ENCODE measurements at regions not wholly inside any gene's neighbourhood (a gene's known extent, or its start where the extent isn't known, plus 50 kb on each side); places are given as distances from the start of the nearest gene placed in this dataset.

GRCh38 chr9:126261584-126262356, 64.9 kb upstream of the MVB12B start:
- no peak for DNase-seq (ENCODE audit: low read depth, low spot score)
- H3K9me3 ChIP-seq (ENCODE audit: control insufficient read depth, insufficient read depth, low read length) = no peaks in the 10 kb centered on the region
- TF ChIP-seq CTCF (IDR thresholded peaks at IDR 0.05; ENCODE audit: low read depth, low read length) = no peak
- H3K4me3 ChIP-seq (ENCODE audit: low read depth, low read length) = no peak overlapping the region
- POLR2A ChIA-PET = no interaction called here
- H3K27ac ChIP-seq (ENCODE audit: low read depth, low read length) = no peak overlapping the region
- H3K27me3 ChIP-seq (ENCODE audit: control insufficient read depth, insufficient read depth, low read length) = peaks cover 13% of the 10 kb centered on the region
- CTCF ChIA-PET = interaction anchor here (0.6 to 0.7 kb wide), 2 partner anchors 31 to 74 kb away, joined by 3 to 4 read pairs; no protein-coding TSS in a partner anchor

GRCh38 chr9:126262738-126263137, 63.9 kb upstream of the MVB12B start:
- H3K9me3 ChIP-seq (ENCODE audit: control insufficient read depth, insufficient read depth, low read length) = no peaks in the 10 kb centered on the region
- TF ChIP-seq CTCF (IDR thresholded peaks at IDR 0.05; ENCODE audit: low read depth, low read length) = no peak
- ChIA-PET CTCF (no interaction called here), POLR2A (no interaction called here)
- no peak overlapping the region for H3K4me3 ChIP-seq (ENCODE audit: low read depth, low read length)
- DNase-seq (ENCODE audit: low read depth, low spot score) = no peak
- peaks cover 18% of the 10 kb centered on the region for H3K27me3 ChIP-seq (ENCODE audit: control insufficient read depth, insufficient read depth, low read length)
- no peak overlapping the region for H3K27ac ChIP-seq (ENCODE audit: low read depth, low read length)

GRCh38 chr9:126270556-126270955, 56.1 kb upstream of the MVB12B start:
- ChIA-PET POLR2A (no interaction called here), CTCF (no interaction called here)
- TF ChIP-seq CTCF (IDR thresholded peaks at IDR 0.05; ENCODE audit: low read depth, low read length) = no peak
- H3K27me3 ChIP-seq (ENCODE audit: control insufficient read depth, insufficient read depth, low read length) = peaks cover 28% of the 10 kb centered on the region
- H3K27ac ChIP-seq (ENCODE audit: low read depth, low read length) = no peak overlapping the region
- no peak for DNase-seq (ENCODE audit: low read depth, low spot score)
- no peak overlapping the region for H3K4me3 ChIP-seq (ENCODE audit: low read depth, low read length)
- H3K9me3 ChIP-seq (ENCODE audit: control insufficient read depth, insufficient read depth, low read length) = 0 out of 2 replicates have a peak, but pooled peaks cover 3% of the 10 kb centered on the region

- no peak for TF ChIP-seq CTCF (IDR thresholded peaks at IDR 0.05; ENCODE audit: low read depth, low read length)
- Histone ChIP-seq H3K9me3 (ENCODE audit: control insufficient read depth, insufficient read depth, low read length) (0 out of 2 replicates have a peak, but pooled peaks cover 3% of the 10 kb centered on the region), H3K27me3 (ENCODE audit: control insufficient read depth, insufficient read depth, low read length) (peaks cover 10% of the 10 kb centered on the region), H3K4me3 (ENCODE audit: low read depth, low read length) (no peak overlapping the region), H3K27ac (ENCODE audit: low read depth, low read length) (no peak overlapping the region)
- POLR2A ChIA-PET = no interaction called here
- CTCF ChIA-PET = no interaction called here
- DNase-seq (ENCODE audit: low read depth, low spot score) = no peak
Observed at GRCh38 chr9:126275386-126276001, 51.1 kb upstream of the MVB12B start.

- ChIA-PET CTCF (no interaction called here), POLR2A (no interaction called here)
- Histone ChIP-seq H3K4me3 (ENCODE audit: low read depth, low read length) (no peak overlapping the region), H3K27me3 (ENCODE audit: control insufficient read depth, insufficient read depth, low read length) (peaks cover 9% of the 10 kb centered on the region), H3K27ac (ENCODE audit: low read depth, low read length) (no peak overlapping the region), H3K9me3 (ENCODE audit: control insufficient read depth, insufficient read depth, low read length) (0 out of 2 replicates have a peak, but pooled peaks cover 3% of the 10 kb centered on the region)
- no peak for DNase-seq (ENCODE audit: low read depth, low spot score)
- TF ChIP-seq CTCF (IDR thresholded peaks at IDR 0.05; ENCODE audit: low read depth, low read length) = no peak
Observed at GRCh38 chr9:126276056-126276728, 50.4 kb upstream of the MVB12B start.

All from AG04450 (cell line).